Thyroid gland (tissue), 4 donors: ENCODE measurements at regions not wholly inside any gene's neighbourhood (a gene's known extent, or its start where the extent isn't known, plus 50 kb on each side); places are given as distances from the start of the nearest gene placed in this dataset.
"Not testable (repeated sequence)": the region's sequence is repeated elsewhere in the genome, so short reads cannot be mapped to it uniquely, and the experiment has no call there.

Experiments used
- DNase-seq, 2 donors: peaks; one replicate each; pipeline ENCODE4 v3.0.0-alpha.2; 2019
- H3K27ac ChIP-seq, 3 donors: fragments of 200-600 bp; sonication (generic); 1 replicate in 2 of 3; 2 replicates in 1 of 3; pipeline ENCODE4 v1.5.1; 2016 to 2019; ENCODE audit warnings: mild to moderate bottlenecking in 1 of 3, moderate library complexity in 1 of 3
- H3K27me3 ChIP-seq: fragments of 200-600 bp; sonication (generic); one replicate; pipeline ENCODE4 v1.5.1; 2019
- H3K36me3 ChIP-seq, 2 donors: fragments of 200-600 bp; sonication (generic); one replicate each; pipeline ENCODE4 v1.5.1; 2016 to 2019
- H3K4me1 ChIP-seq, 2 donors: fragments of 200-600 bp; sonication (generic); one replicate each; pipeline ENCODE4 v1.5.1; 2017 to 2019
- H3K4me3 ChIP-seq, 3 donors: fragments of 200-600 bp; sonication (generic); replicated peaks in 1 of 3; 1 replicate in 2 of 3; 2 replicates in 1 of 3; pipeline ENCODE4 v1.5.1; 2016; ENCODE audit warnings: mild to moderate bottlenecking in 1 of 3
- H3K9me3 ChIP-seq: fragments of 200-600 bp; sonication (generic); one replicate; pipeline ENCODE4 v1.5.1; 2017
- POLR2A ChIP-seq, 2 donors: fragments of 450-650 bp; IDR thresholded peaks; one replicate each; pipeline ENCODE4 v1.6.1; 2017; ENCODE audit warnings: antibody characterized with exemption in 2 of 2, mild to moderate bottlenecking in 2 of 2, moderate library complexity in 1 of 2
- WGBS, 2 donors: methylation state at CpG; one replicate each; pipeline ENCODE4 v1.1.5; 2017; 5-methylcytosine and 5-hydroxymethylcytosine counted together
- intact Hi-C: fragments of 100-400 bp; cut with DNase I; formaldehyde crosslinking; loops from one replicate; pipeline ENCODE4 v1.15.1; 2023
- TF ChIP-seq, protein P1 (sequence below), 6 experiments: fragments of 200-600 bp in 3 of 6; fragments of 450-650 bp in 3 of 6; sonication (generic) in 3 of 6; IDR thresholded peaks; one replicate each; pipeline ENCODE4 v1.5.1; 2016 to 2019; ENCODE audit warnings: antibody characterized with exemption in 6 of 6, mild to moderate bottlenecking in 2 of 6, inconsistent platforms in 1 of 6, moderate library complexity in 1 of 6

GRCh38 chr9:120308495-120308894 lies 271.5 kb downstream of the CDK5RAP2 start:
- H3K27me3 ChIP-seq: no peaks in the 10 kb centered on the region
- H3K9me3 ChIP-seq: no peaks in the 10 kb centered on the region
- intact Hi-C loops: no loop called here
- DNase-seq: no peak
- no peak overlapping the region for H3K4me3 ChIP-seq
- H3K36me3 ChIP-seq: no peaks in the 10 kb centered on the region
- no peak for TF ChIP-seq POLR2A (IDR thresholded peaks at IDR 0.05)
- TF ChIP-seq, protein P1, sequence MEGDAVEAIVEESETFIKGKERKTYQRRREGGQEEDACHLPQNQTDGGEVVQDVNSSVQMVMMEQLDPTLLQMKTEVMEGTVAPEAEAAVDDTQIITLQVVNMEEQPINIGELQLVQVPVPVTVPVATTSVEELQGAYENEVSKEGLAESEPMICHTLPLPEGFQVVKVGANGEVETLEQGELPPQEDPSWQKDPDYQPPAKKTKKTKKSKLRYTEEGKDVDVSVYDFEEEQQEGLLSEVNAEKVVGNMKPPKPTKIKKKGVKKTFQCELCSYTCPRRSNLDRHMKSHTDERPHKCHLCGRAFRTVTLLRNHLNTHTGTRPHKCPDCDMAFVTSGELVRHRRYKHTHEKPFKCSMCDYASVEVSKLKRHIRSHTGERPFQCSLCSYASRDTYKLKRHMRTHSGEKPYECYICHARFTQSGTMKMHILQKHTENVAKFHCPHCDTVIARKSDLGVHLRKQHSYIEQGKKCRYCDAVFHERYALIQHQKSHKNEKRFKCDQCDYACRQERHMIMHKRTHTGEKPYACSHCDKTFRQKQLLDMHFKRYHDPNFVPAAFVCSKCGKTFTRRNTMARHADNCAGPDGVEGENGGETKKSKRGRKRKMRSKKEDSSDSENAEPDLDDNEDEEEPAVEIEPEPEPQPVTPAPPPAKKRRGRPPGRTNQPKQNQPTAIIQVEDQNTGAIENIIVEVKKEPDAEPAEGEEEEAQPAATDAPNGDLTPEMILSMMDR (IDR thresholded peaks at IDR 0.05): no peak
- H3K4me1 ChIP-seq: no peaks in the 10 kb centered on the region
- 47 to 48% methylated on average over 3 of the region's 3 CpGs for WGBS, 2 donors
- H3K27ac ChIP-seq: no peak overlapping the region

- WGBS, 2 donors: 89 to 90% methylated on average over 2 of the region's 2 CpGs
- H3K27ac ChIP-seq: no peak overlapping the region
- TF ChIP-seq, protein P1 (IDR thresholded peaks at IDR 0.05): no peak
- no peak for TF ChIP-seq POLR2A (IDR thresholded peaks at IDR 0.05)
- H3K4me3 ChIP-seq: no peak overlapping the region
- no peaks in the 10 kb centered on the region for H3K4me1 ChIP-seq
- no peaks in the 10 kb centered on the region for H3K36me3 ChIP-seq
- intact Hi-C loops: no loop called here
- DNase-seq: no peak
- H3K27me3 ChIP-seq: no peaks in the 10 kb centered on the region
- H3K9me3 ChIP-seq: no peaks in the 10 kb centered on the region
Observed at GRCh38 chr9:120307599-120307998, 272.4 kb downstream of the CDK5RAP2 start.

DNA sequence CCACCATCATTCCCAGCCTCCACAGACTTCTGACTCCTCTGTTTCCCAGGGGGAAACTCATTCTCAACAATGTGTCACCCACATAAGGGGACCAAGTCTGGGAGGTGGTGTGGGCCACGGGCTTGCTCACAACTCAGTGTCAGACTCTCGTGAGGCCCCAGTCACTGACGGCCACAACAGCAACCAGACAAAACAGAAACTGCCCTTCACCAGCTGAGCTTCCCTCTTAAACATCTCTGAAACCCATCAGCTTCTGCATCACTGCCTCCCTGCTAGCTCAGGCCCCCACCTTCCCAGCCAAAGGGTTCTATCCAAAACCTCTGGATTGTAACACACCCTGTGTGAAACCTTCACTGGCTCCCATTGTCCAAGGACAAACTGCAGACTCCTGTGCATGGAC lies 273.4 kb downstream of the CDK5RAP2 start:
- TF ChIP-seq, protein P1 (IDR thresholded peaks at IDR 0.05): no peak
- WGBS, 2 donors: 48 to 63% methylated on average over 3 of the region's 3 CpGs

GRCh38 chr9:120306088-120306487 lies 273.9 kb downstream of the CDK5RAP2 start:
- WGBS, 2 donors: 66 to 85% methylated on average over 3 of the region's 3 CpGs
- DNase-seq: no peak
- TF ChIP-seq, protein P1 (IDR thresholded peaks at IDR 0.05): no peak
- TF ChIP-seq POLR2A (IDR thresholded peaks at IDR 0.05): no peak
- Histone ChIP-seq H3K9me3 (no peaks in the 10 kb centered on the region), H3K36me3 (no peaks in the 10 kb centered on the region), H3K27ac (no peak overlapping the region), H3K27me3 (no peaks in the 10 kb centered on the region), H3K4me3 (no peak overlapping the region), H3K4me1 (no peaks in the 10 kb centered on the region)
- intact Hi-C loops: no loop called here

More for the DNA sequence above, 273.4 kb downstream of the CDK5RAP2 start:
- DNase-seq: no peak
- Histone ChIP-seq H3K27me3 (no peaks in the 10 kb centered on the region), H3K36me3 (no peaks in the 10 kb centered on the region), H3K4me1 (no peaks in the 10 kb centered on the region), H3K27ac (no peak overlapping the region), H3K4me3 (no peak overlapping the region), H3K9me3 (no peaks in the 10 kb centered on the region)
- intact Hi-C loops: no loop called here

DNA sequence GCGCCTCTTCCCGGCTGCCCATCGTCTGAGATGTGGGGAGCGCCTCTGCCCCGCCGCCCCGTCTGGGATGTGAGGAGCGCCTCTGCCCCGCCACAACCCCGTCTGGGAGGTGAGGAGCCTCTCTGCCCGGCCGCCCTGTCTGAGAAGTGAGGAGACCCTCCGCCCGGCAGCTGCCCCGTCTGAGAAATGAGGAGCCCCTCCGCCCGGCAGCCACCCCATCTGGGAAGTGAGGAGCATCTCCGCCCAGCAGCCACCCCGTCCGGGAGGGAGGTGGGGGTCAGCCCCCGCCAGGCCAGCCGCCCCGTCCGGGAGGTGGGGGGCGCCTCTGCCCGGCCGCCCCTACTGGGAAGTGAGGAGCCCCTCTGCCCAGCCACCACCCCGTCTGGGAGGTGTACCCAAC lies 275.1 kb downstream of the CDK5RAP2 start:
- intact Hi-C loops, H3K4me1 ChIP-seq, H3K4me3 ChIP-seq, H3K36me3 ChIP-seq, H3K9me3 ChIP-seq, DNase-seq, H3K27ac ChIP-seq, H3K27me3 ChIP-seq: not testable (repeated sequence)
- WGBS, 2 donors: 92% methylated on average over 10 of the region's 28 CpGs; no CpG with 5 or more reads in 1 of the 2 donors

DNA sequence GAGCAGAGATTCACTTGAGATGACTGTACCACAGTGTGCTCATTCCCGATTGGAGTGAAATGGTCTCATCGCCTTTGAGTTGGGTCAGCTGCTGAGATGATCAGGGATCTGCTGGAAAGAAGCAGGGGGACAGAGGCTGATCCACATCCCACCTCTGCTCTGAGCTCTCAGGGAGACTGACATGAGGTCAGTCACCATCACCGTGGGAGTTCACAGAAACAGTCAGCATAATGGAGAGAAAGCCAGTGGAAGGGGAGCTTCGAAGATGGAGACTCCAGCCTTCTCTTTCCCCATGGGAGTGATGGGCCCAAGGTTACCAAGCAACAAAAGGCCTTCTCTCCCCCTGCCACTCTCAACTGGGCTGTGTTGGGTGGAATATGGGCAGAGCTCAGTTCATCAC lies 276.4 kb downstream of the CDK5RAP2 start:
- Histone ChIP-seq H3K27me3 (no peaks in the 10 kb centered on the region), H3K36me3 (no peaks in the 10 kb centered on the region), H3K9me3 (no peaks in the 10 kb centered on the region), H3K4me3 (no peak overlapping the region), H3K4me1 (no peaks in the 10 kb centered on the region), H3K27ac (no peak overlapping the region)
- intact Hi-C loops: no loop called here
- WGBS, 2 donors: 65 to 69% methylated on average over 4 of the region's 4 CpGs
- DNase-seq: no peak
- no peak for TF ChIP-seq POLR2A (IDR thresholded peaks at IDR 0.05)
- TF ChIP-seq, protein P1 (IDR thresholded peaks at IDR 0.05): no peak
